WTC11 (cell line): ENCODE measurements at regions not wholly inside any gene's neighbourhood (a gene's known extent, or its start where the extent isn't known, plus 50 kb on each side); places are given as distances from the start of the nearest gene placed in this dataset.

ENCODE experiments used
- ATAC-seq: fragments of 200-7000 bp; cut with Tn5 transposase; 2 replicates; pipeline ENCODE4 v1.10.0; 2021; ENCODE audit warnings: mild to moderate bottlenecking, moderate library complexity
- CTCF ChIA-PET: fragments of 300-600 bp; sonication (Branson Sonifier 250); formaldehyde crosslinking; loops from one replicate; lab custom pipeline; 2021; ENCODE audit warnings: antibody characterized with exemption; lab: Charles Lee
- POLR2A ChIA-PET: fragments of 350-600 bp; sonication (Branson Sonifier 250); formaldehyde crosslinking; loops from one replicate; lab custom pipeline; 2021; ENCODE audit warnings: antibody characterized with exemption; lab: Charles Lee
- DNase-seq: peaks from one replicate; pipeline ENCODE4 v3.0.0; 2021; ENCODE audit warnings: low spot score
- H3K27ac Mint-ChIP-seq: 2 replicates; pipeline ENCODE4 v1.8.0; 2021; ENCODE audit warnings: mixed read lengths
- H3K27me3 Mint-ChIP-seq: 2 replicates; pipeline ENCODE4 v1.8.0; 2021; ENCODE audit warnings: low read depth, mild to moderate bottlenecking, moderate library complexity, mixed read lengths
- H3K36me3 Mint-ChIP-seq: 2 replicates; pipeline ENCODE4 v1.8.0; 2021; ENCODE audit warnings: mixed read lengths
- H3K4me1 Mint-ChIP-seq: 2 replicates; pipeline ENCODE4 v1.8.0; 2022; ENCODE audit warnings: mixed read lengths
- H3K4me3 Mint-ChIP-seq: 2 replicates; pipeline ENCODE4 v1.8.0; 2021; ENCODE audit warnings: mild to moderate bottlenecking, moderate library complexity, mixed read lengths
- H3K9me3 Mint-ChIP-seq: 2 replicates; pipeline ENCODE4 v1.8.0; 2021; ENCODE audit warnings: mixed read lengths
- AR ChIP-seq: fragments of 250-450 bp; sonication (Bioruptor Pico); IDR thresholded peaks from 2 replicates; pipeline ENCODE4 v1.9.0; 2021; ENCODE audit warnings: mild to moderate bottlenecking
- E2F1 ChIP-seq: sonication (generic); formaldehyde crosslinking; IDR thresholded peaks from 2 replicates; pipeline ENCODE4 v1.8.0; 2022; ENCODE audit warnings: mild to moderate bottlenecking, missing genetic modification reagents
- GTF2I ChIP-seq: fragments of 250-450 bp; sonication (Bioruptor Pico); conservative IDR thresholded peaks from 2 replicates; pipeline ENCODE4 v1.4.0; 2021; ENCODE audit warnings: mild to moderate bottlenecking
- MXD4 ChIP-seq: fragments of 250-450 bp; sonication (Bioruptor Pico); IDR thresholded peaks from 2 replicates; pipeline ENCODE4 v1.8.0; 2021; ENCODE audit warnings: mild to moderate bottlenecking, moderate library complexity, borderline replicate concordance
- NR3C1 ChIP-seq: sonication (generic); formaldehyde crosslinking; conservative IDR thresholded peaks from 2 replicates; pipeline ENCODE4 v1.8.1; 2023; ENCODE audit warnings: low read depth, mild to moderate bottlenecking, missing genetic modification reagents
- SMAD3 ChIP-seq: sonication (generic); formaldehyde crosslinking; IDR thresholded peaks from 2 replicates; pipeline ENCODE4 v1.8.0; 2022; ENCODE audit warnings: missing genetic modification reagents, mild to moderate bottlenecking, borderline replicate concordance
- SOX15 ChIP-seq: fragments of 250-450 bp; sonication (Bioruptor Pico); IDR thresholded peaks from 2 replicates; pipeline ENCODE4 v1.9.0; 2021; ENCODE audit warnings: mild to moderate bottlenecking
- TEAD4 ChIP-seq: sonication (generic); formaldehyde crosslinking; IDR thresholded peaks from 2 replicates; pipeline ENCODE4 v1.8.0; 2022; ENCODE audit warnings: mild to moderate bottlenecking, missing genetic modification reagents
- USF2 ChIP-seq: sonication (generic); formaldehyde crosslinking; IDR thresholded peaks from 2 replicates; pipeline ENCODE4 v1.8.1; 2023; ENCODE audit warnings: mild to moderate bottlenecking, missing genetic modification reagents, moderate library complexity
- ZNF121 ChIP-seq: sonication (generic); formaldehyde crosslinking; IDR thresholded peaks from 2 replicates; pipeline ENCODE4 v1.8.0; 2023; ENCODE audit warnings: missing genetic modification reagents
- ZNF219 ChIP-seq: sonication (generic); formaldehyde crosslinking; IDR thresholded peaks from 2 replicates; pipeline ENCODE4 v1.8.0; 2023; ENCODE audit warnings: missing genetic modification reagents, mild to moderate bottlenecking, borderline replicate concordance
- ZNF281 ChIP-seq: sonication (generic); formaldehyde crosslinking; IDR thresholded peaks from 2 replicates; pipeline ENCODE4 v1.8.0; 2023; ENCODE audit warnings: mild to moderate bottlenecking, missing genetic modification reagents
- ZNF416 ChIP-seq: fragments of 250-450 bp; sonication (Bioruptor Pico); IDR thresholded peaks from 2 replicates; pipeline ENCODE4 v1.9.0; 2021; ENCODE audit warnings: mild to moderate bottlenecking, inconsistent platforms
- TF ChIP-seq, protein P1 (sequence below): sonication (generic); formaldehyde crosslinking; IDR thresholded peaks from 2 replicates; pipeline ENCODE4 v1.8.0; 2022; ENCODE audit warnings: mild to moderate bottlenecking, missing genetic modification reagents
- TF ChIP-seq, protein P2 (sequence below): sonication (generic); formaldehyde crosslinking; IDR thresholded peaks from 2 replicates; pipeline ENCODE4 v1.8.0; 2023; ENCODE audit warnings: missing genetic modification reagents, mild to moderate bottlenecking, borderline replicate concordance
- TF ChIP-seq, protein P3 (sequence below): sonication (generic); formaldehyde crosslinking; IDR thresholded peaks from 2 replicates; pipeline ENCODE4 v1.8.1; 2022; ENCODE audit warnings: mild to moderate bottlenecking, missing genetic modification reagents, moderate library complexity, borderline replicate concordance

DNA sequence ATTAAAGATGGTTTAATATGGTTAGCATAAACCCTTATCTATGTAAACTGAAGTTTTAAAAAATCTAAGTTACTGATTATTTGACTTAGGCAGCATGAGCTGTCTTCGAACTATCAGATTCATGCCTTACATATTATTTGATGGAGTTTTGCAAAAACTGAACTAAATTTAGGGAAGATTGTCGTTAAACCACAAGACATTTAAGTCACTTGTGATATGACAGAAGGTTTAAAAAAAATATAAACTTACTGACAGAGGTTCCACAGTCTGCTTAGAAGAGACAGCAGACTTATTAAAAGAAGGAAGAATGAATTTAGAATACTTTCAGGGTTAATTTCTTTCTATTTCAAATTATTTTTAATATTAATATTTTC lies 110.9 kb upstream of the FRY start (continued):
- TF ChIP-seq AR (CRISPR knock-in tag) (no peak), ZNF281 (CRISPR knock-in tag) (no peak), GTF2I (no peak), E2F1 (CRISPR knock-in tag) (no peak), USF2 (CRISPR knock-in tag) (no peak), ZNF416 (CRISPR knock-in tag) (no peak)
- TF ChIP-seq, protein P1, sequence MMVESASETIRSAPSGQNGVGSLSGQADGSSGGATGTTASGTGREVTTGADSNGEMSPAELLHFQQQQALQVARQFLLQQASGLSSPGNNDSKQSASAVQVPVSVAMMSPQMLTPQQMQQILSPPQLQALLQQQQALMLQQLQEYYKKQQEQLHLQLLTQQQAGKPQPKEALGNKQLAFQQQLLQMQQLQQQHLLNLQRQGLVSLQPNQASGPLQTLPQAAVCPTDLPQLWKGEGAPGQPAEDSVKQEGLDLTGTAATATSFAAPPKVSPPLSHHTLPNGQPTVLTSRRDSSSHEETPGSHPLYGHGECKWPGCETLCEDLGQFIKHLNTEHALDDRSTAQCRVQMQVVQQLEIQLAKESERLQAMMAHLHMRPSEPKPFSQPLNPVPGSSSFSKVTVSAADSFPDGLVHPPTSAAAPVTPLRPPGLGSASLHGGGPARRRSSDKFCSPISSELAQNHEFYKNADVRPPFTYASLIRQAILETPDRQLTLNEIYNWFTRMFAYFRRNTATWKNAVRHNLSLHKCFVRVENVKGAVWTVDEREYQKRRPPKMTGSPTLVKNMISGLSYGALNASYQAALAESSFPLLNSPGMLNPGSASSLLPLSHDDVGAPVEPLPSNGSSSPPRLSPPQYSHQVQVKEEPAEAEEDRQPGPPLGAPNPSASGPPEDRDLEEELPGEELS (CRISPR knock-in tag) = no peak
- TF ChIP-seq, protein P2, sequence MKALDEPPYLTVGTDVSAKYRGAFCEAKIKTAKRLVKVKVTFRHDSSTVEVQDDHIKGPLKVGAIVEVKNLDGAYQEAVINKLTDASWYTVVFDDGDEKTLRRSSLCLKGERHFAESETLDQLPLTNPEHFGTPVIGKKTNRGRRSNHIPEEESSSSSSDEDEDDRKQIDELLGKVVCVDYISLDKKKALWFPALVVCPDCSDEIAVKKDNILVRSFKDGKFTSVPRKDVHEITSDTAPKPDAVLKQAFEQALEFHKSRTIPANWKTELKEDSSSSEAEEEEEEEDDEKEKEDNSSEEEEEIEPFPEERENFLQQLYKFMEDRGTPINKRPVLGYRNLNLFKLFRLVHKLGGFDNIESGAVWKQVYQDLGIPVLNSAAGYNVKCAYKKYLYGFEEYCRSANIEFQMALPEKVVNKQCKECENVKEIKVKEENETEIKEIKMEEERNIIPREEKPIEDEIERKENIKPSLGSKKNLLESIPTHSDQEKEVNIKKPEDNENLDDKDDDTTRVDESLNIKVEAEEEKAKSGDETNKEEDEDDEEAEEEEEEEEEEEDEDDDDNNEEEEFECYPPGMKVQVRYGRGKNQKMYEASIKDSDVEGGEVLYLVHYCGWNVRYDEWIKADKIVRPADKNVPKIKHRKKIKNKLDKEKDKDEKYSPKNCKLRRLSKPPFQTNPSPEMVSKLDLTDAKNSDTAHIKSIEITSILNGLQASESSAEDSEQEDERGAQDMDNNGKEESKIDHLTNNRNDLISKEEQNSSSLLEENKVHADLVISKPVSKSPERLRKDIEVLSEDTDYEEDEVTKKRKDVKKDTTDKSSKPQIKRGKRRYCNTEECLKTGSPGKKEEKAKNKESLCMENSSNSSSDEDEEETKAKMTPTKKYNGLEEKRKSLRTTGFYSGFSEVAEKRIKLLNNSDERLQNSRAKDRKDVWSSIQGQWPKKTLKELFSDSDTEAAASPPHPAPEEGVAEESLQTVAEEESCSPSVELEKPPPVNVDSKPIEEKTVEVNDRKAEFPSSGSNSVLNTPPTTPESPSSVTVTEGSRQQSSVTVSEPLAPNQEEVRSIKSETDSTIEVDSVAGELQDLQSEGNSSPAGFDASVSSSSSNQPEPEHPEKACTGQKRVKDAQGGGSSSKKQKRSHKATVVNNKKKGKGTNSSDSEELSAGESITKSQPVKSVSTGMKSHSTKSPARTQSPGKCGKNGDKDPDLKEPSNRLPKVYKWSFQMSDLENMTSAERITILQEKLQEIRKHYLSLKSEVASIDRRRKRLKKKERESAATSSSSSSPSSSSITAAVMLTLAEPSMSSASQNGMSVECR (CRISPR knock-in tag) = no peak
- TF ChIP-seq, protein P3, sequence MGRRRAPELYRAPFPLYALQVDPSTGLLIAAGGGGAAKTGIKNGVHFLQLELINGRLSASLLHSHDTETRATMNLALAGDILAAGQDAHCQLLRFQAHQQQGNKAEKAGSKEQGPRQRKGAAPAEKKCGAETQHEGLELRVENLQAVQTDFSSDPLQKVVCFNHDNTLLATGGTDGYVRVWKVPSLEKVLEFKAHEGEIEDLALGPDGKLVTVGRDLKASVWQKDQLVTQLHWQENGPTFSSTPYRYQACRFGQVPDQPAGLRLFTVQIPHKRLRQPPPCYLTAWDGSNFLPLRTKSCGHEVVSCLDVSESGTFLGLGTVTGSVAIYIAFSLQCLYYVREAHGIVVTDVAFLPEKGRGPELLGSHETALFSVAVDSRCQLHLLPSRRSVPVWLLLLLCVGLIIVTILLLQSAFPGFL (CRISPR knock-in tag) = no peak

DNA sequence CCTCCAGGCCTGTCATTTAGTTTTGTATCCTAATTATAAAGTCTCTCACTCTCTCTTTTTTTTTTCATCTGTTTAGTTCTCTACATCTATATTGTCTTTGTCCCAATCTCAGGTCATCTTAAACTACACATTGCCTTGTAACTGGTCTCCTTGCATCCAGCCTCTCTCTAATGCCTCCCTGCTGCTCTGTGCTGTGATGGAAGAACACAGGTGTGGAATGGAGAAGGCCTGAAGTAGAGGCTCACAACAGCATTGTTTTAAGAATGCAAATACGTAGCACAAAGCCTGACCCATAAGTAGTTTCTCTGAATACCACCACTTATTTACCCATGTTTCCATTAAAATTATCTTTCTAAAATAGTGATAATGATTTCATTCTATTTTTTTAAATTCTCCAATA lies 108.8 kb upstream of the FRY start:
- no peaks in the 10 kb centered on the region for H3K27me3 Mint-ChIP-seq
- peaks cover 19% of the 10 kb centered on the region for H3K4me1 Mint-ChIP-seq
- H3K4me3 Mint-ChIP-seq = no peak overlapping the region
- POLR2A ChIA-PET = interaction anchor here (0.6 kb wide), 1 partner anchor 353 kb away, joined by 3 read pairs; no protein-coding TSS in a partner anchor
- H3K27ac Mint-ChIP-seq = peak overlapping the region; percentile 4; the same call in 1 of the 2 replicates
- CTCF ChIA-PET = interaction anchor here (1.0 to 1.4 kb wide), 3 partner anchors 13 to 242 kb away, joined by 3 to 11 read pairs (median 5); no protein-coding TSS in a partner anchor
- ATAC-seq = peak; percentile 62
- no peaks in the 10 kb centered on the region for H3K9me3 Mint-ChIP-seq
- DNase-seq = no peak
- H3K36me3 Mint-ChIP-seq = no peaks in the 10 kb centered on the region
- TF ChIP-seq E2F1 (CRISPR knock-in tag) = no peak
- TF ChIP-seq SMAD3 (CRISPR knock-in tag) = no peak
- no peak for TF ChIP-seq SOX15
- TF ChIP-seq NR3C1 (CRISPR knock-in tag) = no peak
- no peak for TF ChIP-seq ZNF121 (CRISPR knock-in tag)
- no peak for TF ChIP-seq ZNF219 (CRISPR knock-in tag)
- TF ChIP-seq MXD4 (CRISPR knock-in tag) = no peak
- no peak for TF ChIP-seq TEAD4
